Endodermal cell (in vitro differentiated cells): ENCODE measurements at regions not wholly inside any gene's neighbourhood (a gene's known extent, or its start where the extent isn't known, plus 50 kb on each side); places are given as distances from the start of the nearest gene placed in this dataset.

Source experiments
- DNase-seq: peaks from one replicate; pipeline ENCODE4 v3.0.0-alpha.2; 2017
- H3K27ac ChIP-seq: 2 replicates; pipeline ENCODE4 v1.5.1; 2013; ENCODE audit warnings: mild to moderate bottlenecking, low read depth, low read length, moderate library complexity
- H3K27me3 ChIP-seq: 2 replicates; pipeline ENCODE4 v1.6.1; 2013; ENCODE audit warnings: mild to moderate bottlenecking, low read length, moderate library complexity; ENCODE audit not compliant: insufficient read depth, control insufficient read depth, poor library complexity, severe bottlenecking
- H3K36me3 ChIP-seq: 2 replicates; pipeline ENCODE4 v1.7.0; 2013; ENCODE audit warnings: mild to moderate bottlenecking, low read length, moderate library complexity; ENCODE audit not compliant: control insufficient read depth, insufficient read depth
- H3K4me1 ChIP-seq: one replicate; pipeline ENCODE4 v1.7.0; 2013; ENCODE audit warnings: low read length; ENCODE audit not compliant: control insufficient read depth, insufficient read depth
- H3K4me3 ChIP-seq: 2 replicates; pipeline ENCODE4 v1.5.1; 2013; ENCODE audit warnings: mild to moderate bottlenecking, low read length, moderate library complexity
- H3K9ac ChIP-seq: 2 replicates; pipeline ENCODE4 v1.6.1; 2013; ENCODE audit warnings: mild to moderate bottlenecking, low read length, moderate library complexity; ENCODE audit not compliant: poor library complexity, severe bottlenecking; ENCODE audit errors: extremely low read depth
- H3K9me3 ChIP-seq: 2 replicates; pipeline ENCODE4 v1.6.1; 2013; ENCODE audit warnings: mild to moderate bottlenecking, low read length, moderate library complexity; ENCODE audit not compliant: control insufficient read depth
- H3K27ac Mint-ChIP-seq: 2 replicates; pipeline ENCODE4 v1.8.0; 2020; ENCODE audit warnings: mixed read lengths
- H3K27me3 Mint-ChIP-seq: 2 replicates; pipeline ENCODE4 v1.8.0; 2021; ENCODE audit warnings: mild to moderate bottlenecking, mixed read lengths; ENCODE audit not compliant: insufficient read depth
- H3K36me3 Mint-ChIP-seq: 2 replicates; pipeline ENCODE4 v1.8.0; 2020; ENCODE audit warnings: low read depth, mixed read lengths
- H3K4me1 Mint-ChIP-seq: 2 replicates; pipeline ENCODE4 v1.8.0; 2020; ENCODE audit warnings: mixed read lengths
- H3K4me3 Mint-ChIP-seq: 2 replicates; pipeline ENCODE4 v1.8.0; 2020; ENCODE audit warnings: mild to moderate bottlenecking, moderate library complexity, mixed read lengths
- H3K9me3 Mint-ChIP-seq: 2 replicates; pipeline ENCODE4 v1.8.0; 2020; ENCODE audit warnings: mild to moderate bottlenecking, mixed read lengths
- WGBS, 2 experiments: methylation state at CpG; one replicate each; pipeline versions ENCODE4 v1.1.5 to v1.1.7; 2013; ENCODE audit warnings: missing lambda C conversion rate in 2 of 2, mixed read lengths in 1 of 2; ENCODE audit not compliant: insufficient coverage in 1 of 2, insufficient read length in 1 of 2; 5-methylcytosine and 5-hydroxymethylcytosine counted together
- TF ChIP-seq, protein P1 (sequence below): fragments of 200-600 bp; sonication (generic); conservative IDR thresholded peaks from 2 replicates; pipeline ENCODE4 v1.5.0; 2021; ENCODE audit warnings: antibody characterized with exemption, mild to moderate bottlenecking

DNA sequence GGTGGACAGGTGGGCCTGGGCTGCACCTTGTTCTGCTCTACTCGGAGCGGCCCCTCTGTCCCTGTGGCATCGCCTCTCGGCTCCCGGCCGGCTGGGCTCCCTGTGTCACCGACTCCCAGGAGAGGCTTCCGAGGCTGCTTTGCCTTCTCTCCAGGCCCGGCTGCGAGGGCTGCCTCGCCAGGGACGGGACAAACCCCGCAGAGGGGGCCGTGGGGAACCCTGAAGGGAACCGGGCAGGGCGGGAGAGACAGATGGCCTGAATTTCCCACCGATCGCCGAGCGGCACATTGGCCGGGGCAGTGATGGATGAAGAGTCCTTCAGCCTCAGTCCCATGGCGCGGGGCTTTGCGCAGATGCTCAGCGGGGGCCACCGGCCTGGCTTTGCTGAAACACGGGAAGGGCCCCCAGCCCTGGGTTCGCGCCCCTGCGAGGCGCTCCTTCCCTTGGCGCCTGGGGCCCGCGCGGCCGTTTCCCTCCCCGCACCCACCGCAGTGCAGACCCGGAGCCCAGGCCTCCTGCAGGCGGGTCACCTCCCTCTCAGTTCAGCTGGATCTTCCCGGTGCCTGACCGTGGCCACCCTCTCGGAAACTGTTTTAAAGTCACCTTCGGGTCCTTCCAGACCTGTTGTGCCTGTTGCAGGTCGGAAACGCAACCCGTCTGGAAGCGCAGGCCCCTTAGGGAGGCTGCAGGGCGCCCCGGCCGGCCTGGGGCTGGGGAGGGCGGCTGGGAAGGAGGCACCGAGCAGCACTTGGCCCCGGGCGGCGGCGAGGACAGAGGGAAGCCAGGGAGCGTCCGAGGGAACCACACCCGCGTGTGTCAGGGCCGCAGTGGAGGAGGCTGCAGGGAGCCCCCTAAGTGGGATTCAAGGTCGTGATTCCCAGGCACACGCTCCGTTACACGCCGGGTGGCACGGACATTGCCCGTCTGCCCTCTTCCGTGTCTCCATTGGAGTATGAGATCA is 341.9 kb upstream of the SALL3 start:
- peaks cover 4% of the 10 kb centered on the region for H3K9me3 Mint-ChIP-seq

DNA sequence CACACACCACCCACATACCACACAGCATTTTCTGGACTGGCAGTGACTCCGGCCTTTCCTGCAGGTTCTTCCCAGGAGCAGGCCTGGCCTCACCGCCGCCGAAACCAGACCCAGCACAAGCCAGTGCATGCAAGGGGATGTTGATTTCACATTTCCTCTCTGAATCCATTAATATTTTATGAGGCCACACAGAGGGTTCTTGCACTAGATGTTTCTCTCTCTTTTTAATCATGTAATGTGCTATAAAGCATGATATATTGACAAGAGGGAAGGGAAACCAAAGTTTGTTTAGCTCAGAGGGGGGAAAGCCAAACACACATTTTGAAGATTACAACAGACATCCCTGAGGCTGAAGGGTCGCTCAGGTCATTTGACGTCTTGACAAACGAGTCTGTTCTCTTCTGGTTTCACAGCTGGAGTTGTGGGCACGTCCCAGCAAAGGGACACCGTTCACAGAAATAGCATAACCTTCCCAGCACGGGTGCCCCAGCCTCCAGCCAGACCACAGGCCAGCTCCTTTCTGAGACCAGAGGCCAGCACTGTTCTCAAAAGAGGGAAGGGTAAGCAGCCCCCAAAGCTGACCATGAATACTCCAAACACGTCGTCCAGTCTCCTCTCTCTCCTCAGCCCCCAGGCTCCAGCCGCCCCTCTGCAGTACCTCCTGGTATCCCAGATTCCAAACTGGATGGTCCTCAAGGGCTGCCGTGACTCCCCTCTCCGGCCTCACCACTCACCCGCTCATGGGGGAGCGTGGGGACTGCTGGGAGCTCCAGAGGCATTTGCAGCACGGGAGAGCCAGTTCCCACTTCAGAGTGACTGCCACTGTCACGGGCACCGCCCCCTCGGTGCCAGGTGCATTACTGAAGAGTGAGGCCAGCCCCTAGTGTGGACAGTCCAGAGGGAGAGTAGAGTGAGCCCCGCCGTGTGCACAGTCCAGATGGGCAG is 340.3 kb upstream of the SALL3 start:
- Mint-ChIP-seq H3K4me3 (no peak overlapping the region), H3K27me3 (peaks cover 4% of the 10 kb centered on the region), H3K9me3 (peaks cover 4% of the 10 kb centered on the region), H3K36me3 (no peaks in the 10 kb centered on the region), H3K4me1 (peaks cover 5% of the 10 kb centered on the region), H3K27ac (no peak overlapping the region)
- Histone ChIP-seq H3K9ac (no peak overlapping the region), H3K4me3 (no peak overlapping the region), H3K36me3 (no peaks in the 10 kb centered on the region), H3K27ac (no peak overlapping the region), H3K27me3 (no peaks in the 10 kb centered on the region), H3K9me3 (no peaks in the 10 kb centered on the region), H3K4me1 (no peaks in the 10 kb centered on the region)
- DNase-seq = no peak
- TF ChIP-seq, protein P1, sequence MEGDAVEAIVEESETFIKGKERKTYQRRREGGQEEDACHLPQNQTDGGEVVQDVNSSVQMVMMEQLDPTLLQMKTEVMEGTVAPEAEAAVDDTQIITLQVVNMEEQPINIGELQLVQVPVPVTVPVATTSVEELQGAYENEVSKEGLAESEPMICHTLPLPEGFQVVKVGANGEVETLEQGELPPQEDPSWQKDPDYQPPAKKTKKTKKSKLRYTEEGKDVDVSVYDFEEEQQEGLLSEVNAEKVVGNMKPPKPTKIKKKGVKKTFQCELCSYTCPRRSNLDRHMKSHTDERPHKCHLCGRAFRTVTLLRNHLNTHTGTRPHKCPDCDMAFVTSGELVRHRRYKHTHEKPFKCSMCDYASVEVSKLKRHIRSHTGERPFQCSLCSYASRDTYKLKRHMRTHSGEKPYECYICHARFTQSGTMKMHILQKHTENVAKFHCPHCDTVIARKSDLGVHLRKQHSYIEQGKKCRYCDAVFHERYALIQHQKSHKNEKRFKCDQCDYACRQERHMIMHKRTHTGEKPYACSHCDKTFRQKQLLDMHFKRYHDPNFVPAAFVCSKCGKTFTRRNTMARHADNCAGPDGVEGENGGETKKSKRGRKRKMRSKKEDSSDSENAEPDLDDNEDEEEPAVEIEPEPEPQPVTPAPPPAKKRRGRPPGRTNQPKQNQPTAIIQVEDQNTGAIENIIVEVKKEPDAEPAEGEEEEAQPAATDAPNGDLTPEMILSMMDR = no peak
- 80 to 89% methylated on average over 15 to 23 of the region's 23 CpGs for WGBS, 2 experiments

More for the DNA sequence above, 341.9 kb upstream of the SALL3 start:
- H3K4me1 Mint-ChIP-seq = peaks cover 5% of the 10 kb centered on the region
- H3K4me3 Mint-ChIP-seq = no peak overlapping the region
- Histone ChIP-seq H3K4me3 (no peak overlapping the region), H3K36me3 (no peaks in the 10 kb centered on the region), H3K9me3 (no peaks in the 10 kb centered on the region), H3K4me1 (no peaks in the 10 kb centered on the region), H3K27me3 (no peaks in the 10 kb centered on the region), H3K27ac (no peak overlapping the region), H3K9ac (no peak overlapping the region)
- H3K36me3 Mint-ChIP-seq = no peaks in the 10 kb centered on the region
- 92 to 96% methylated on average over 29 to 70 of the region's 70 CpGs for WGBS, 2 experiments
- peaks cover 4% of the 10 kb centered on the region for H3K27me3 Mint-ChIP-seq
- no peak overlapping the region for H3K27ac Mint-ChIP-seq
- DNase-seq = no peak
- TF ChIP-seq, protein P1 = no peak

DNA sequence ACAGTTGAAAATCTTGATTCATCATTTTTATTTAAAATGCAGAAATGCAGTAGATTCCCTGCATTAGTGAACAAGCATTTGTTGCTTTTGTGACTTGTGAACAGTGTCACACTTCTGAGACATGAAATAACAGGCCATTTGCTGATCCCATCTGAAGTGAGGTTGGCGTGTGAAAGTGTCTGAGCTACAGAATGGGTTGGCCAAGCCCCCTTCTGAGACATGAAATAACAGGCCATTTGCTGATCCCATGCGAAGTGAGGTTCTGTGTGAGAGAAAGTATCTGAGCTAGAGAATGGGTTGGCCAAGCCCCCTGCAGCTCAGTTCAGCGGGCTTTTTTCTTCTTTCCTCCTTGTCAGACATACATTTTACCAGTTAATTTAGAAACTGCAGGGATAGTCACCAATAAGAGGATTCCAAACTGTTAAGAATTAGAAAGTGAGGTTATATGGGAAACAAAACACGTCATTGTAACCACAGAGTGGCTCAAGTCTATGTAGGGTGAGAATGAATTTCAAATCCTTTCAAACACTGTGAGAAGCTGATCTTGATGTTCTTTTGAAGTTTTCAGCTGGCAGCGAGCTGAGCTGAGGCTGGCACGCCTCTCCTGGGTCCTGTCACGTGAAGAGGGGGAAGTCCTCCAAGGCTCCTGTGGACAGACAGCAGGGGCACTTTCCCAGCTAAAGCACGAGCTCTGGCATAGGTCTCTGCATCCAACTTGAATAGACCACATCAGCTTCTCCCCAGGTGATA is 339.2 kb upstream of the SALL3 start:
- Mint-ChIP-seq H3K4me3 (no peak overlapping the region), H3K4me1 (peaks cover 5% of the 10 kb centered on the region), H3K36me3 (no peaks in the 10 kb centered on the region), H3K27ac (no peak overlapping the region), H3K9me3 (peaks cover 4% of the 10 kb centered on the region), H3K27me3 (peaks cover 4% of the 10 kb centered on the region)
- Histone ChIP-seq H3K27ac (no peak overlapping the region), H3K27me3 (no peaks in the 10 kb centered on the region), H3K36me3 (no peaks in the 10 kb centered on the region), H3K4me1 (no peaks in the 10 kb centered on the region), H3K9ac (no peak overlapping the region), H3K9me3 (no peaks in the 10 kb centered on the region), H3K4me3 (no peak overlapping the region)
- peak; percentile 53 for DNase-seq
- WGBS, 2 experiments = 73 to 75% methylated on average over 6 to 8 of the region's 8 CpGs
- TF ChIP-seq, protein P1 = no peak
